ENCODE measurements at regions not wholly inside any gene's neighbourhood (a gene's known extent, or its start where the extent isn't known, plus 50 kb on each side); places are given as distances from the start of the nearest gene placed in this dataset.
A peak's percentile ranks its signal among the peaks of the same experiment; 100 is the strongest.

DNA sequence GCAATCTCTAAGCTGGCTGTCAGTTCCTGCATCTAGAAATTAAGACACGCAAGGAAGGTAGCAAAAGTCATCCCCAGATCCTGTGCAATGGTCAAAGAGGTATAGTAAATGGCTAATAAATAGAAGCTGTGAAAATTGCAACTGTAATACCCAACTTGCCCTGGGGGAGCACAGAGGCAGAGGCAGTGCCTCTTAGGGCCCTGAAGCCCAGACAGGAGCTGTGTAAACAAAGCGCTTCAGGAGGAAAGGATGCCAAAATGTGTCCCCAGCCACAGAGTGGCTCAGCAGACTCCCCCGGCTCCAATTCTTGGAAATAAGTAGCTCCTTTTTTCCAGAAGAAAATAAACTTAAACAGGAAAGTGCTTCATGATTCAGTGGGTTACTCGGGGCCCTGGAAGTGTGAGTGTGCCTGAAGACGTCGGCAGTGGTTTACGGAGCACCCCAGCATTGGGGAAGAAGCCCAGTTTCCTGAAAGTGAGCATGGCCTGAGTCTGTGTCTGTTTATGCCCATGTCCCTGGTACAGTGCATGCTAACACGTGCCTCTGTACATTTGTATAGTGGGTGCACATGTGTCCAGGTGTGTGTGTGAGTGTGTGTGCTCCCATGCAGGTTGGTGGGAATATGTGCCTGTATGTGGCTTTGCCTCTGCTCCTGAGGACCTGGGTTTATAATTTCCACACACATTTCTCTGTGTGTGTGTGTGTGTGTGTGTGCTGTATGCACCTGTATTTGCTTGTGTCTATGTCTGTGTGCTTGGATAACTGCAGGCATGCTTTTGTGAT, 246.7 kb downstream of the MAFB start:
- DNase-seq, result peak; percentile 20

DNA sequence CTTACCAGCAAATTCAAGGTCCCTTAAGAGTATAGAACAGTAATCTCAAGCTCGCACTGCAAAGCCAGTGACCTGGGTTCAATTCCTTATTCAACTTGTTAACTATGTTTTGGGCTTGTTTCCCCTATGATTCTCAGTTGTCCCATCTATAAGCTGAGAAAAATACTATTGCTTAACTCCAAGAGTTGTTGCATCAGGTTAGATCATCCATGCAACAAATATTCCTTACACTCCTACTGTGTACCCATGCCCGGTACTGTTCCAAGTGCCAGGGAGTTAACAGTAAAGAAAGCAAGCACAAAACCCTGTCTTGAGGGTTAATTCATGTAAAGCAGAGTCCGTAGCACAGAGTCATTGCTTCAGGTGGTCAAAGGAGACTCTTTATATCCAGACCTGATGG, 247.3 kb downstream of the MAFB start:
- no peak for DNase-seq

DNA sequence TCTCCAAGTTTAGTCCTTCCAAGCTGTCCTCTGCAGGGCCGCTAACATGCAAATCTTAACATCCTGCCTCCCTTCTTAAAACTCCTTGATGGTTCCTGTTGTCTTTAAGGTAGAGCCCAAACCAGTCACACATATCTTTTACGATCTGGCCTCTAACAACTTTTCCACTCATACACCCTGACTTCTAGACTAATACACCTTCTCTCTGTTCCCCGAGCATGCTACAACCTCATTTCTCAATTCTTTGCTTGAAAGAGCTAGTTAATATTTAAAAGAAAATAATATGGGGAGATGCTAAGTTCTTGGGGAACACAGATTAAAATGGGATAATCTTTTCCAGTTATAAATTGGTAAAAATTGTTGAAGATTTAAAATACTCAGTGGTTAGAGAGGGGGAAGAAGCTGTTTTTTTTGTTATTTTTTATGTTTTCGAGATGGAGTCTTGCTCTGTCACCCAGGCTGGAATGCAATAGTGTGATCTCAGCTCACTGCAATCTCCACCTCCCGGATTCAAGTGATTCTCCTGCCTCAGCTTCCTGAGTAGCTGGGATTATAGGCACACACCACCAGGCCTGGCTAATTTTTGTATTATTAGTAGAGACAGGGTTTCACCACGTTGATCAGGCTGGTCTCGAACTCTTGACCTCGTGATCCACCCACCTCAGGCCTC, 250.7 kb downstream of the MAFB start:
- DNase-seq, result no peak

DNA sequence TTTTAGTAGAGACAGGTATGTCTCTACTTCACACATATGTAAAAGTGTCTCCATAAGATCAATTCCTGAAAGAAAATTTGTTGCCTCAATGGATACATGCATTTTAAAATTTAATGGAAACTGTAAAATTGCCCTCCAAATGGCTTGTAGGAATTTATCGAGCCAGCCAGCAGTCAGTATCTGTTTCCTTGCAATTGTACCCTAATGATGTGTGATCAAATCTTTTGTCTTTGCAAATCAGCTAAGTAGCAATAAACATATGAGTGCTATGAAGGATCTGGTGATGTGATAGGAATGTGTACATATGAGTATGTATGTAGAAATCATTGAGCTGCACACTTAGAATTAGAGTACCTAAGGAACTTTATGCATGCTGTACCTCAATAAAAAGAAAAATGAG, 253.0 kb downstream of the MAFB start:
- no peak for DNase-seq

GRCh38 chr20:40435146-40435895, 253.7 kb downstream of the MAFB start:
- no peak for DNase-seq

DNA sequence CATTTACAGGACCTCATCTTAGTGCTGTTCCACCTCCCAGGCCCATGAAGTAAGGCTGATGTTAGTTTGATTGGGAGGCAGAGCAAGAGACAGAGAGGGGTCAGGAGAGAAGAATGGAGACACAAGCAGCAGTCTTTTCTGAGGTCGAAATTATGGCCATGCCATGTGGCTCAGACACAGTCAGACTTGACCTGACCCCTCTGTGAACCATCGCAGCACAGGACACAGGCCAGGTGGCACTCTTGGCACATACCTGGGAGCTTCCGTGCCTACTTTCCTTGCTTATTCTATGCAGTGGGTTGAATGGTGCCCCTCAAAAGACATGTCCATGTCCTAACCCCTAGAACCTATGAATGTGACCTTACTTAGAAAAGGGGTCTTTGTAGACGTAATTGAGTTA, 254.9 kb downstream of the MAFB start:
- no peak for DNase-seq

- no peak for DNase-seq
Measured at GRCh38 chr20:40433341-40433861, 255.6 kb downstream of the MAFB start.

GRCh38 chr20:40431611-40432010, 257.4 kb downstream of the MAFB start:
- DNase-seq, result no peak

GRCh38 chr20:40431112-40431511, 257.9 kb downstream of the MAFB start:
- DNase-seq, result no peak

- no peak for DNase-seq
Measured at GRCh38 chr20:40427026-40427425, 262.0 kb downstream of the MAFB start.

- DNase-seq, result no peak
Measured at GRCh38 chr20:40424695-40425094, 264.3 kb downstream of the MAFB start.

- DNase-seq, result no peak
Measured at GRCh38 chr20:40422656-40423055, 266.4 kb downstream of the MAFB start.

DNA sequence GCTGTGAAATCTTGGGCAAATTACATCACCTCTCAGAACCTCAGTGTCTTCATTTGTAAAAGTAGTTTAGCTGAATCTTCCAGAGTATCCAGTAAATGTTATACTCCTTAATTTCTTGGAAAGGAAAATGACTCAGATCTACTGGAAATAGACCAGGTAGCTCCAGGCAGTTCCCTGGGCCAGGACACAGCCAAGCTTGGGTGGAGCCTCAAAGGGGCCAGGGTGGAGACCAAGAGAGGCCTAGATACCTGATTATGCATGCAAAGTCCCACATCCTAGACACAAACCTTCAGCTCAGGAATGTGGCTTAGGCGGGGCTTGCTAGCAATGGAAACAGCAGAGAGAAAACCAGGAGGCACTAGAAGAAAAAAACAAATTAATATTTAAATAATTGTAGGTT, 272.8 kb downstream of the MAFB start:
- no peak for DNase-seq

DNA sequence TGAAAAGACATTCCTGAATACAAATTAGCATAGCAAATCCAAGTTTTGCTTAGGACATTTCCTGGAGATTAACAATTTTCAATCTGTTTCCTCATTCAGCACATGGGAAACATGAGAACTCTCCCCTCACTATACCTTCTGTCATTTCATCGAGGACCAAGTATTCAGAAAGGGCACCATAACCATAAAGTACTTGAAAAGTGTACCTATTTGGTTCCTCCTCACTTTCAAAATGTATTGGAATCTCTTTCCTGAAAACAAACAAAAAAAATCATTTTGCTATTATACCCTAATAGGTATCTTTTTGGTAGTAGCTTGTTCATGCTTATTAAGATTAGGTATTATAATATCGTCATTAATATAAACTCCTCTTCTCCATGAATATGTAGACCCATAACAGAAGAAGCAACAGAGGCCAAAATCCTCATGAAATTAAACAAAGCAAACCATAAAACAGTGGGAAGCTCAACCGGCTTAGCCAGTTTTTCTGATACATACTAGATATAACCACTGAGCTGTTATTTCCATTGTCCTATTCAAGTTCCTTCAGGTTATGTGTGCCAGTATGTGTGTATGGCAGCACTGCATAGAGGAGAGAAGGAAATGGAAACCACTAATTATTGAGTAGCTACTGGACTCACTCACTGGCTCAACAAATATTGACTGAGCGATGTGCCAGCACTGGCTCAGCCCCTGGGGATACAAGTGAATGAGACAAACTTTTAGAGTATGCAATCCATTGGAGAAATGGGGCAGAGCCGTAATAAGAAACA, 274.0 kb downstream of the MAFB start:
- peak; percentile 59 for DNase-seq

DNA sequence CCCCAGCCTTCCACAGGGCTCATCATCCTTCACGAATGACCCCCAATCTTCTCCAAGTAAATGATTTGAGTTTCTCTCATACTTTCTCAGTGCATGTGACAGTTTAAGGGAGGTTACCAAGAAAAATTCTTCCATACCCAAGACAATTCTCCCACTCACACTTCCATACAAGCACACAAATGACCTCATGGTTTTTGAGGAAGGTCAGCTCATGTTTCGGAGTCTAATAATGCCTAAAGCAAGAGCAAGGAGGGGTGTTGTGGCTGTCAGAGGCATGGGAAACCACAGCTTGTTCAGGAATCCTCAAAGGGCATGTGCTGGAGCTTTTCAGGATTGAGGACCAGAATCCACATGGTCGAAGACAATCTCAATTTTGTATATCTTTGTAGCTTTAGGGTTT, 279.0 kb downstream of the MAFB start:
- DNase-seq, result no peak

- no peak for DNase-seq
Measured at GRCh38 chr20:40397467-40397866, 291.6 kb downstream of the MAFB start.

GRCh38 chr20:40393197-40394079, 295.6 kb downstream of the MAFB start:
- no peak for DNase-seq

DNA sequence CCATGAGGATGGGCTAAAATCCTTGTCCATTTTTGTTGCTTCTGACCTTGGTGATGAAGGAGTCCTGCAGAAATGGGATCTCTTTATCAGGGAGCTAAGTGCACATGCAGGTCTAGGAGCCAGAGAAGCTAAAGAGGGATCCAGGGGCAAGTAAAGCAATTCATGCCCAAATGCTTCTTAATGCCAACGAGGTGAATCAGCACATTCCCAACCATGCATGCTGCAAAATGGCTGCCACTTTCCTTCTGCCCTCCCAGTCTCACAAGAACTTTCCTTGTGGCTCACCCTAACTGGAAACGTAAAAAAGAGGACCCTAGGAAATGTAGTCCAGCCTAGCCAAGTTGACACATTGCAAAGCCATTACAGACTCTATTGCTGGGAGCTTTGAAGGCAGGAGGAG, 298.4 kb downstream of the MAFB start:
- no peak for DNase-seq

DNA sequence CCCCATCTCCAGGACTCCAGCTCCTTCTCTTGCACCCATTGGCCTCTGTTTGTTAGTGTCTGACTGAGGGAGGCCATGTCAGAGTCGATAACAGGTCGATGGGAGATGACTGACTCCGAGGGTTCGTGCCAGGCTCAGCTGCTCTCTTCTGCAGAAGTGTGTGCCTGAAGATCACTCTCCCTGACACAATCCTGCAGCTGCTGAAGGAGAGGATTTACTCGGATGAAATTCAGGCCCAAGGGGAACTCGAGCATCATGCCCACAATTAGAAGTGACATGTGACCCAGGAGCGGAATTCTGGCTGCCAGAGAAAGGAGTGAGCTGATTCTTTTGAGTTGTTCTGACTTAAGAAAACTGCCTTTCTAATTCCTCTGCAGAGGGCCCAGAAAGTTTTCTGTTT, 318.2 kb downstream of the MAFB start:
- DNase-seq, result no peak

DNA sequence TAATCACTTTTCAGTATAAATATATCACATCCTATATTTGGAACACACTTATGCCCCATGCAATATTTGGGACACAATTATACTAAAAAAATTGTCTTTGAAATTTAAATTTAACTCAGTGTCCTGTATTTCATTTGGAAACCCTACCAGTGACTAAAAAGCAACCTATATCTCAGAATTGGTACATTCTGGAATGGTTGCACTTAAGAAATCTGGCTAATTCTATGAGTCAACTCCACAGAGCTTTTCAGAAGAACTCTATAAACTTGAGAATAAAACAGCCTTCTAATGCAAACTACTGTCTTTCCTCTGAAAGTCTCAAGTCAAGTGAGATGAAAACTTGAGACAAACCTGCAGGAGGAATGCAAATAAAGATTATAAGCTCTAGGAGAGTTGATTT, 320.2 kb downstream of the MAFB start:
- no peak for DNase-seq

GRCh38 chr20:40361916-40362315, 327.1 kb downstream of the MAFB start:
- DNase-seq, result no peak

Data from NCI-H69 (cell line).